ENCODE measurements at regions not wholly inside any gene's neighbourhood (a gene's known extent, or its start where the extent isn't known, plus 50 kb on each side); places are given as distances from the start of the nearest gene placed in this dataset.

DNA sequence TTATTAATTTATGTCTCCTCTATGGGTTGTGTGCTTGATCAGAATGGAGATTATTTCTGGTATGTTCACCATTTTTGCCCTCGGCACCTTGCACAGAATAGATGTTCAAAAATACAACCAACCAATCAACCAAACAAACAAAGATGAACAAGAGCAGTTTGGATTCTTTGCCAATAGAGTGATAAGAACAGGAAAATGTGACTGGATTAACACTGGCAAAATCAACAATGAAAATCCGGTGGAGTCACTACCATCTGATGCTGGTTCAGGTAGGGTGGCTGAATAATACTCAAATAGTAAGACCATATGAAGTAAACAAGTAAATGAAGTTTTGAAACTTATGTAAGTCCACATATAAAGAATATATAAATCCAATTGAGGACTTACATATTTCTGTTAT lies 685.0 kb upstream of the EPHA5 start:
- Histone ChIP-seq H3K4me3 (replicated peaks in 1 of 3; ENCODE audit: insufficient read depth in 1 of 3, low read depth in 2 of 3, low read length in 3 of 3) (no peak overlapping the region), H3K9ac (ENCODE audit: insufficient read depth, low read depth, low read length) (no peak overlapping the region), H3K9me3 (ENCODE audit: low read length) (no peaks in the 10 kb centered on the region), H3K36me3 (replicated peaks in 1 of 2; ENCODE audit: control insufficient read depth in 1 of 2, insufficient read depth in 2 of 2, low read length in 2 of 2) (no peaks in the 10 kb centered on the region), H3K4me1 (ENCODE audit: insufficient read depth, low read length) (no peaks in the 10 kb centered on the region), H4K20me1 (ENCODE audit: insufficient read depth, low read length) (no peaks in the 10 kb centered on the region; the same call in 1 of the 2 replicates), H3K27me3 (ENCODE audit: control insufficient read depth in 1 of 2, insufficient read depth in 2 of 2, low read length in 2 of 2) (no peaks in the 10 kb centered on the region), H3K27ac (ENCODE audit: extremely low read length, insufficient read depth, low read length) (no peak overlapping the region), H3K79me2 (ENCODE audit: insufficient read depth, low read length) (no peaks in the 10 kb centered on the region), H3K4me2 (ENCODE audit: low read depth, low read length) (no peak overlapping the region), H2AFZ (ENCODE audit: low read length) (no peak overlapping the region)
- ATAC-seq (no peak), FAIRE-seq (no peak), DNase-seq (ENCODE audit: low spot score) (no peak)
- POLR2A ChIA-PET, result no interaction called here
- intact Hi-C loops (cut with micrococcal nuclease; ENCODE audit: unreplicated experiment) (no loop called here), in situ Hi-C loops (cut with HindIII; ENCODE audit: extremely low pct_ligation_motif_present, low pct_unique_long_range_greater_than_20kb) (no loop called here)
- no peak for TF ChIP-seq ATRX (CRISPR knock-in tag; IDR thresholded peaks at IDR 0.05; ENCODE audit: borderline replicate concordance)
- no peak for TF ChIP-seq HNRNPK (IDR thresholded peaks at IDR 0.05; ENCODE audit: low read depth, low read length, poor library complexity, severe bottlenecking)
- TF ChIP-seq, protein P1, sequence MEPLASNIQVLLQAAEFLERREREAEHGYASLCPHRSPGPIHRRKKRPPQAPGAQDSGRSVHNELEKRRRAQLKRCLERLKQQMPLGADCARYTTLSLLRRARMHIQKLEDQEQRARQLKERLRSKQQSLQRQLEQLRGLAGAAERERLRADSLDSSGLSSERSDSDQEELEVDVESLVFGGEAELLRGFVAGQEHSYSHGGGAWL (CRISPR knock-in tag; IDR thresholded peaks at IDR 0.05), result no peak
- TF ChIP-seq, protein P2, sequence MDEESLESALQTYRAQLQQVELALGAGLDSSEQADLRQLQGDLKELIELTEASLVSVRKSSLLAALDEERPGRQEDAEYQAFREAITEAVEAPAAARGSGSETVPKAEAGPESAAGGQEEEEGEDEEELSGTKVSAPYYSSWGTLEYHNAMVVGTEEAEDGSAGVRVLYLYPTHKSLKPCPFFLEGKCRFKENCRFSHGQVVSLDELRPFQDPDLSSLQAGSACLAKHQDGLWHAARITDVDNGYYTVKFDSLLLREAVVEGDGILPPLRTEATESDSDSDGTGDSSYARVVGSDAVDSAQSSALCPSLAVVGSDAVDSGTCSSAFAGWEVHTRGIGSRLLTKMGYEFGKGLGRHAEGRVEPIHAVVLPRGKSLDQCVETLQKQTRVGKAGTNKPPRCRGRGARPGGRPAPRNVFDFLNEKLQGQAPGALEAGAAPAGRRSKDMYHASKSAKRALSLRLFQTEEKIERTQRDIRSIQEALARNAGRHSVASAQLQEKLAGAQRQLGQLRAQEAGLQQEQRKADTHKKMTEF (CRISPR knock-in tag; IDR thresholded peaks at IDR 0.05), result no peak
- TF ChIP-seq ZNF12 (CRISPR knock-in tag; IDR thresholded peaks at IDR 0.05), result no peak
- no peak for TF ChIP-seq GMEB1 (CRISPR knock-in tag; IDR thresholded peaks at IDR 0.05; ENCODE audit: borderline replicate concordance)
- TF ChIP-seq HNRNPL (IDR thresholded peaks at IDR 0.05; ENCODE audit: low read depth, low read length), result no peak
- TF ChIP-seq TFAP4 (IDR thresholded peaks at IDR 0.05; ENCODE audit: borderline replicate concordance, low read depth), result no peak
- no peak for TF ChIP-seq RFXAP (CRISPR knock-in tag; IDR thresholded peaks at IDR 0.05; ENCODE audit: borderline replicate concordance)
- no peak for TF ChIP-seq ZNF354B (CRISPR knock-in tag; IDR thresholded peaks at IDR 0.05)
- no peak for TF ChIP-seq ZKSCAN1 (IDR thresholded peaks at IDR 0.05; ENCODE audit: low read length)
- BruUV-seq (replicated peaks), result no TSS peak
- CTCF ChIA-PET (ENCODE audit: low intra/inter-chr PET ratio, low total read pairs), result no interaction called here
- 17% methylated on average over 2 of the region's 2 CpGs for WGBS (ENCODE audit: low lambda C conversion rate)

All from HepG2 (cell line).